Upper lobe of left lung (tissue), 4 donors: ENCODE measurements at regions not wholly inside any gene's neighbourhood (a gene's known extent, or its start where the extent isn't known, plus 50 kb on each side); places are given as distances from the start of the nearest gene placed in this dataset.

ENCODE experiments used
- POLR2A ChIP-seq, 4 donors: fragments of 450-650 bp; IDR thresholded peaks; one replicate each; pipeline ENCODE4 v1.5.1; 2016 to 2017; ENCODE audit warnings: antibody characterized with exemption in 4 of 4, mild to moderate bottlenecking in 2 of 4
- POLR2AphosphoS5 ChIP-seq, 2 donors: sonication (generic); formaldehyde crosslinking; IDR thresholded peaks; one replicate each; pipeline ENCODE4 v1.5.1; 2017; ENCODE audit warnings: antibody characterized with exemption in 2 of 2
- TF ChIP-seq, protein P1 (sequence below), 6 experiments: fragments of 450-650 bp in 4 of 6; fragments of 200-600 bp in 2 of 6; sonication (generic) in 2 of 6; IDR thresholded peaks; one replicate each; pipeline ENCODE4 v1.5.1; 2016 to 2019; ENCODE audit warnings: antibody characterized with exemption in 6 of 6

DNA sequence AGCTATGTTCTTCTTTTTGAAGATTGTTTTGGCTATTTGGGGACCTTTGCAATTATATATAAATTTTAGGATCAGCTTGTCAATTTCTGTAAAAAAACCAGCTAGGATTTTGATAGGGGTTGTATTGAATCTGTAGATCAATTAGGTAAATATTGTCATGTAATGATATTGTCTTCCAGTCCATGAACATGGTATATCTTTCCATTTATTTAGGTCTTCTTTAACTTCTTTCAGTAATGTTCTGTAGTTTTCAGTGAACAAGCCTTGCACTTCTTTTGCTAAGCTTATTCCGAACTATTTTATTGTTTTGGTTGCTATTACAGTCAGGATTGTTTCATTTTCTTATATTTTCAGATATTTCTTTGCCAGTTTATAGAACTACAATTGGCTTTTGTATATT lies 175.8 kb upstream of the RARB start:
- TF ChIP-seq POLR2A (IDR thresholded peaks at IDR 0.05) (no peak), POLR2AphosphoS5 (IDR thresholded peaks at IDR 0.05) (no peak)
- TF ChIP-seq, protein P1, sequence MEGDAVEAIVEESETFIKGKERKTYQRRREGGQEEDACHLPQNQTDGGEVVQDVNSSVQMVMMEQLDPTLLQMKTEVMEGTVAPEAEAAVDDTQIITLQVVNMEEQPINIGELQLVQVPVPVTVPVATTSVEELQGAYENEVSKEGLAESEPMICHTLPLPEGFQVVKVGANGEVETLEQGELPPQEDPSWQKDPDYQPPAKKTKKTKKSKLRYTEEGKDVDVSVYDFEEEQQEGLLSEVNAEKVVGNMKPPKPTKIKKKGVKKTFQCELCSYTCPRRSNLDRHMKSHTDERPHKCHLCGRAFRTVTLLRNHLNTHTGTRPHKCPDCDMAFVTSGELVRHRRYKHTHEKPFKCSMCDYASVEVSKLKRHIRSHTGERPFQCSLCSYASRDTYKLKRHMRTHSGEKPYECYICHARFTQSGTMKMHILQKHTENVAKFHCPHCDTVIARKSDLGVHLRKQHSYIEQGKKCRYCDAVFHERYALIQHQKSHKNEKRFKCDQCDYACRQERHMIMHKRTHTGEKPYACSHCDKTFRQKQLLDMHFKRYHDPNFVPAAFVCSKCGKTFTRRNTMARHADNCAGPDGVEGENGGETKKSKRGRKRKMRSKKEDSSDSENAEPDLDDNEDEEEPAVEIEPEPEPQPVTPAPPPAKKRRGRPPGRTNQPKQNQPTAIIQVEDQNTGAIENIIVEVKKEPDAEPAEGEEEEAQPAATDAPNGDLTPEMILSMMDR (IDR thresholded peaks at IDR 0.05), result no peak
